ENCODE measurements at regions not wholly inside any gene's neighbourhood (a gene's known extent, or its start where the extent isn't known, plus 50 kb on each side); places are given as distances from the start of the nearest gene placed in this dataset.

GRCh38 chr1:184219414-184219813, 167.4 kb upstream of the C1orf21 start:
- TF ChIP-seq CTCF (IDR thresholded peaks at IDR 0.05) (no peak), EZH2 (IDR thresholded peaks at IDR 0.05; ENCODE audit: borderline replicate concordance, insufficient read depth, low read depth, low read length, poor library complexity, severe bottlenecking) (no peak)
